SH-SY5Y (cell line): ENCODE measurements at regions not wholly inside any gene's neighbourhood (a gene's known extent, or its start where the extent isn't known, plus 50 kb on each side); places are given as distances from the start of the nearest gene placed in this dataset.

Source experiments
- GATA2 ChIP-seq: IDR thresholded peaks from 2 replicates; pipeline ENCODE4 v1.6.1; 2011; ENCODE audit warnings: mild to moderate bottlenecking, low read depth, low read length
- GATA3 ChIP-seq: IDR thresholded peaks from 2 replicates; pipeline ENCODE4 v1.6.1; 2011; ENCODE audit warnings: low read depth, mild to moderate bottlenecking, low read length, moderate library complexity

GRCh38 chr2:3034856-3035255, 342.8 kb downstream of the EIPR1 start:
- TF ChIP-seq GATA3 (no peak), GATA2 (no peak)
